ENCODE measurements at regions not wholly inside any gene's neighbourhood (a gene's known extent, or its start where the extent isn't known, plus 50 kb on each side); places are given as distances from the start of the nearest gene placed in this dataset.

DNA sequence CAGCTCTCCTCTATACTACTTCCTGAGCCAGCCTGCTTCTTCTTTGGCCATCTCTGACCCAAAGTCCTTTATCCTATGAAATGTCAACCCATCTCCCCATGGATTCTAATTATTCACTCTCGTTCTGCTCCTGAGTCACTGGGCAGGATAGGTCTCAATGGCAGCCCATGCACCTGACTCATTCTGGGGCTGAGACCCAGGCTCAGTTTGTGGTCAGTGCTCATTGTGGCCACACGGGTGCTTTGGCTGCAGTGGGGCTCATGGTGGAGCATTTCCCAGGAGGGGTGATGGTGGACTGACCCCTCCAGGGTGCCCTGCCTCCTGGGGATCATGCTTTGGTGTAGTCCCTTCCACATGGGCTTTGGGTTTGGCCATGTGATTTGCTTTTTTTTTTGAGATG is 154.8 kb upstream of the WSCD1 start:
- Histone ChIP-seq H3K9me3 (no peaks in the 10 kb centered on the region), H3K27me3 (replicated peaks in 1 of 7) (peaks cover 0 to 14% (median 0%) of the 10 kb centered on the region in 7 donors), H3K4me3 (no peak overlapping the region), H3K27ac (no peak overlapping the region), H3K36me3 (no peaks in the 10 kb centered on the region), H3K4me1 (no peaks in the 10 kb centered on the region)
- DNase-seq = no peak
- no peak for TF ChIP-seq POLR2A (IDR thresholded peaks at IDR 0.05)
- TF ChIP-seq POLR2AphosphoS5 (IDR thresholded peaks at IDR 0.05) = no peak
- TF ChIP-seq, protein P1, sequence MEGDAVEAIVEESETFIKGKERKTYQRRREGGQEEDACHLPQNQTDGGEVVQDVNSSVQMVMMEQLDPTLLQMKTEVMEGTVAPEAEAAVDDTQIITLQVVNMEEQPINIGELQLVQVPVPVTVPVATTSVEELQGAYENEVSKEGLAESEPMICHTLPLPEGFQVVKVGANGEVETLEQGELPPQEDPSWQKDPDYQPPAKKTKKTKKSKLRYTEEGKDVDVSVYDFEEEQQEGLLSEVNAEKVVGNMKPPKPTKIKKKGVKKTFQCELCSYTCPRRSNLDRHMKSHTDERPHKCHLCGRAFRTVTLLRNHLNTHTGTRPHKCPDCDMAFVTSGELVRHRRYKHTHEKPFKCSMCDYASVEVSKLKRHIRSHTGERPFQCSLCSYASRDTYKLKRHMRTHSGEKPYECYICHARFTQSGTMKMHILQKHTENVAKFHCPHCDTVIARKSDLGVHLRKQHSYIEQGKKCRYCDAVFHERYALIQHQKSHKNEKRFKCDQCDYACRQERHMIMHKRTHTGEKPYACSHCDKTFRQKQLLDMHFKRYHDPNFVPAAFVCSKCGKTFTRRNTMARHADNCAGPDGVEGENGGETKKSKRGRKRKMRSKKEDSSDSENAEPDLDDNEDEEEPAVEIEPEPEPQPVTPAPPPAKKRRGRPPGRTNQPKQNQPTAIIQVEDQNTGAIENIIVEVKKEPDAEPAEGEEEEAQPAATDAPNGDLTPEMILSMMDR (IDR thresholded peaks at IDR 0.05 in 8 of 11, conservative IDR thresholded peaks at IDR 0.05 in 3 of 11) = no peak
- intact Hi-C loops (cut with DNase I; ENCODE audit: low total_unique reads) = no loop called here
- 71 to 92% (median 77%) methylated on average over 2 of the region's 2 CpGs for WGBS, 5 donors

DNA sequence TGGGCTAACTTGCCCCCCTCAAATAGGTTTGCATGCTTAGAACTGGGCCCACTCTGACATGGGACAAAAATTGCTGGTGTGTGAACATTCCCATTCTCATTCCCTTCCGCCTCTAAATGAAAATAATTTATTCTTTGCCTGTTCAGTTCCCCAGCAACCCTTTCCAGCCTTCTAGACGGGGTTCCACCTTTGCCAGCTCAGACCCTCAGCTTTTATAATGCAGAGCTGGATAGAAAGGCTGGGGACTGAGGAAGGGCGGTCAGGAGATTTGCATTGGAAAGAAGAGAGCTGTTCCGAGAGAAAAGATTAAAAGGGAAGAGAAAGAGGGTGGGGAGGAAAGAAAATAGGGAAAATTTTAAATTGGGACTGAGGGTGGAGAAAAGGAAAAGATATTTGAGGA is 151.1 kb upstream of the WSCD1 start:
- Histone ChIP-seq H3K27ac (no peak overlapping the region), H3K4me3 (no peak overlapping the region), H3K36me3 (no peaks in the 10 kb centered on the region), H3K27me3 (replicated peaks in 1 of 7) (peaks cover 0 to 14% (median 0%) of the 10 kb centered on the region in 7 donors), H3K9me3 (no peaks in the 10 kb centered on the region), H3K4me1 (no peaks in the 10 kb centered on the region)
- TF ChIP-seq POLR2AphosphoS5 (IDR thresholded peaks at IDR 0.05) (no peak), POLR2A (IDR thresholded peaks at IDR 0.05) (no peak)
- TF ChIP-seq, protein P1 (IDR thresholded peaks at IDR 0.05 in 8 of 11, conservative IDR thresholded peaks at IDR 0.05 in 3 of 11) = no peak
- peak; percentile 0 for DNase-seq
- intact Hi-C loops (cut with DNase I; ENCODE audit: low total_unique reads) = no loop called here
- WGBS, 5 donors = 62 to 70% (median 68%) methylated on average over 4 of the region's 4 CpGs

DNA sequence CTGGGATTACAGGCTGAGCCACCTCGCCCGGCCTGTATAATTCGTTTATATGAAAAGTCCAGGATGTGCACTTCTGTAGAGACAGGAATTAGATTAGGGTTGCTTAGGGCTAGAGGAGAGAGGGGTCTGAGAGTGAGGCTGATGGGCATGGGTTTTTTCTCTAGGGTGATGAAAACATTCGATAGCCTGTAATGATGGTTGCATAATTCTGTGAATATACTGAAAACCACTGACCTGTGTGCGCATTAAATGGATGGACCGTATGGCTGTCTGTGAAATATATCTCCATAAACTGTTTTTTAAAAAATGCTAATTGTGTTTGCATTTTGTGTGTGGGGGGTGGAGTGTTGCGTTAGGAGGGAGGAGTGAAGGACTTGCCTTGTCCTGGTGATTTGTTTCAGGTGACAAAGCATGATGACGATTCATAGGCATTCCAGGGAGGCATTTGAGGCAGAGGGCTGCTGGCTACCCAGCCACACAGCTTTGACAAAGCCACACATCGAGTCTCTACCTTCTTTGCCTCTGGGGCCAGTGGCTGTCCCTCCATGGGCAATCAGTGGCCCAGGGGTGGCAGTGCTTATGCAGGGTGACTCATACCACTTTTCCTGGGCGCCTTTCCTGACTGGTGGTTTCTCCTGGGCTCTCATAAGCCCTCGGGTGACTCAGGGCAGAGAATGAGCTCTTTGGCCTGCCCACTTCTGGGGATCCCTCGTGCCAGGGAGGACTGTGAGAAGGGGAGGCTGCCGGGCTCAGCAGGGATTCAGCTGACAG is 148.5 kb upstream of the WSCD1 start:
- no peak for TF ChIP-seq POLR2A (IDR thresholded peaks at IDR 0.05)
- TF ChIP-seq, protein P1 (IDR thresholded peaks at IDR 0.05 in 8 of 11, conservative IDR thresholded peaks at IDR 0.05 in 3 of 11) = no peak
- TF ChIP-seq POLR2AphosphoS5 (IDR thresholded peaks at IDR 0.05) = no peak
- no peak overlapping the region for H3K27ac ChIP-seq
- H3K4me3 ChIP-seq = no peak overlapping the region
- H3K27me3 ChIP-seq (replicated peaks in 1 of 7) = peaks cover 0 to 4% (median 0%) of the 10 kb centered on the region in 7 donors
- H3K4me1 ChIP-seq = no peaks in the 10 kb centered on the region
- intact Hi-C loops (cut with DNase I; ENCODE audit: low total_unique reads) = no loop called here
- no peaks in the 10 kb centered on the region for H3K9me3 ChIP-seq
- H3K36me3 ChIP-seq = no peaks in the 10 kb centered on the region
- peak; percentile 24 for DNase-seq
- 73 to 84% (median 78%) methylated on average over 11 to 13 of the region's 13 CpGs for WGBS, 5 donors

DNA sequence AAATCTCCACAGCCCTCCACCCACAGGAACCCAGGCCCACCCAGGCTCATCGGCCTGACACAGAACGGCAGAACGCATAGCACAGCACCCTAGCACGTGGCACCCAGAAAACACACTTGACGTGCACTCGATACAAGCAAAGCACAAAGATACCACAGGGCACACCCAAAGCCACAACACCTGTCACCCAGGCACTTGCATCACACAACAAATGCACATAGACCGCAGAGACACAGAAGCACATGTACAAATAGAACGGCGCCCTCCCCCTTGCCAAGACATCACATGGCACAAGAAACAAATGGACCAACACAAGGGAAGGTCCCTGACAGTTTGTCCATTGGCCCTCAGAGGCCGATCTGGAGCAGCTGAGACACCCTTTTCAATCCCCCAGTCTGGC is 147.7 kb upstream of the WSCD1 start:
- Histone ChIP-seq H3K36me3 (no peaks in the 10 kb centered on the region), H3K9me3 (no peaks in the 10 kb centered on the region), H3K27me3 (replicated peaks in 1 of 7) (peaks cover 0 to 4% (median 0%) of the 10 kb centered on the region in 7 donors), H3K4me3 (no peak overlapping the region), H3K4me1 (peaks cover 0 to under 1% (median 0%) of the 10 kb centered on the region in 6 donors), H3K27ac (no peak overlapping the region)
- TF ChIP-seq, protein P1 (IDR thresholded peaks at IDR 0.05 in 8 of 11, conservative IDR thresholded peaks at IDR 0.05 in 3 of 11) = no peak
- no peak for TF ChIP-seq POLR2A (IDR thresholded peaks at IDR 0.05)
- no peak for TF ChIP-seq POLR2AphosphoS5 (IDR thresholded peaks at IDR 0.05)
- peak; percentile 40 for DNase-seq
- WGBS, 5 donors = 87 to 93% (median 92%) methylated on average over 7 to 10 of the region's 10 CpGs
- intact Hi-C loops (cut with DNase I; ENCODE audit: low total_unique reads) = no loop called here

Measured in spleen (tissue), 11 donors.